ENCODE measurements at regions not wholly inside any gene's neighbourhood (a gene's known extent, or its start where the extent isn't known, plus 50 kb on each side); places are given as distances from the start of the nearest gene placed in this dataset.
A peak's percentile ranks its signal among the peaks of the same experiment; 100 is the strongest.
"Not testable (repeated sequence)": the region's sequence is repeated elsewhere in the genome, so short reads cannot be mapped to it uniquely, and the experiment has no call there.

DNA sequence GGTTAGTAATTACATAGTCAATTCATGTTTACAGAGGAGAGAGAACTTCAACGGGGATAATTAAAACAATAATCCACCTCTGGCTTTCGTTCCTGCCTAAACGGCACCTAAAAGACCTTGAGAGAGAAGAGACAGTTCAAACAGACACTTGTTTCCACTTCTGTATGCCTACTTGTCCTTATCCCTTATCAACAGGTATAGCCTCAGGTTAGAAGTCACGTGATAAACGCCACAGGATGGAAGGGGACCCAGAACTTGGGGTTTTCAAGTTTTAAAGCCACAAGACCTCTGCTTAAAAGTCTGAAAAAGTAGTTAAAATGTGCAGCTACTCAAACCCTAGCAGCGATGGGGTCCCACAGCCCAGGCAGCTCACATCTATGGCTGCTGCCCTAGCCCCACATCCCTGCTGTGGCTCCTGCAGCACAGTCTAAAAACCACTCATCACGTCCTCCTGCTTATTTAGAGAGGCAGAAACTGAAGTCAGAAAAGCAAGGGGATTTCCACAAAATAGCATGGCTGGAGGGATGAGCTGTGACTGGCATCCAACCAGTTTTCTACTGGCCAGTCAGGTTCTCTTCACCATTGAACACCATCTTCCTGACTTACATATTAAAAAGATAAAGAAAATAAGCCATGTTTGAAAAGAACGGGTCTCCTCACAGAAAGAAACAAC lies 51.2 kb upstream of the SEC16B start:
- intact Hi-C loops (cut with DNase I) = no loop called here
- DNase-seq = no peak

GRCh38 chr1:178021950-178022349 lies 52.1 kb upstream of the SEC16B start:
- no peak for DNase-seq
- intact Hi-C loops (cut with DNase I) = no loop called here

GRCh38 chr1:178023181-178023618 lies 53.3 kb upstream of the SEC16B start:
- no peak for DNase-seq
- intact Hi-C loops (cut with DNase I) = no loop called here

DNA sequence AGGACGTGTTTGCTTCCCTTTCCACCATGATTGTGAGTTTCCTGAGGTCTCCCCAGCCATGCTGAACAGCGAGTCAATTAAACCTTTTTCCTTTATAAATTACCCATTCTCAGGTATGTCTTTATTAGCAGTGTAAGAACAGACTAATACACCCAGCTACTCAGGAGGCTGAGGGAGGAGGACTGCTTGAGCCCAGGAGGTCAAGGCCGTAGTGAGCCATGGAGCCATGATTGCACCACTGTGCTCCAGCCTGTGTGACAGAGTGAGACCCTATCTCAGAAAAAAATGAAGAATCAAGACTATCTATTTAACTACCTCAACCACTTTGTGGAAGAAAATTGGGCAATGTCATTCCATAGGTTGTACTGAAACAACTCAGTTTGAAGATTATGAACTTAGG lies 54.6 kb upstream of the SEC16B start:
- intact Hi-C loops (cut with DNase I) = no loop called here
- DNase-seq = no peak

GRCh38 chr1:178025613-178026356 lies 55.9 kb upstream of the SEC16B start:
- intact Hi-C loops (cut with DNase I) = no loop called here
- peak in 3 of 10 donors; percentile 65 to 87 (median 83) for DNase-seq

- no peak for DNase-seq
- intact Hi-C loops (cut with DNase I) = no loop called here
Measured at GRCh38 chr1:178028841-178029481, 59.1 kb upstream of the SEC16B start.

GRCh38 chr1:178030467-178030866 lies 60.6 kb upstream of the SEC16B start:
- intact Hi-C loops (cut with DNase I) = loop anchor here (5.0 kb wide), 1 partner anchor 252 kb away; no protein-coding TSS in a partner anchor
- DNase-seq = no peak

DNA sequence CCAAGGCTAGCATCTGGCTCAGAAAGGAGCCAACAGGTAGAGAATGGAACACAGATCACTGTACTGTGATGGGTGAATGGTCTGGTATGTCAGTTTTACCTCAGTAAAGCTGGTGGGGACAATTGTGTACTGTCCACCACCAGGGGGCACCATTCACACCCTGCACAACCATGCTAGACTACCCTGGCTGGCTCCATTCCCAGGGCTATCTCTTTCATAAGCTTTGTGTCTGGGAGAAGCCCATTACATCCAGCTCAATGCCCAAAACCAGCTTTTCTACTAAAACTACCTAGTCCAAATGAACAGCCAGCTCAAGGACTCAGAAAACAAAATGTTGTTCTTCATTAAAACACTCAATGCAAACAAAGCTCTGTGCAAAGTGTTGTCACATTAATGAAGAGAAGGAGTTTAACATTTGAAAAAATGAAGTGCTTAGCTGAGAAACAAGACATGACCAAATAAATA lies 62.0 kb upstream of the RASAL2 start:
- intact Hi-C loops (cut with DNase I) = loop anchor here (5.0 kb wide), 1 partner anchor 250 kb away; no protein-coding TSS in a partner anchor
- peak; percentile 52 to 96 (median 80) for DNase-seq

DNA sequence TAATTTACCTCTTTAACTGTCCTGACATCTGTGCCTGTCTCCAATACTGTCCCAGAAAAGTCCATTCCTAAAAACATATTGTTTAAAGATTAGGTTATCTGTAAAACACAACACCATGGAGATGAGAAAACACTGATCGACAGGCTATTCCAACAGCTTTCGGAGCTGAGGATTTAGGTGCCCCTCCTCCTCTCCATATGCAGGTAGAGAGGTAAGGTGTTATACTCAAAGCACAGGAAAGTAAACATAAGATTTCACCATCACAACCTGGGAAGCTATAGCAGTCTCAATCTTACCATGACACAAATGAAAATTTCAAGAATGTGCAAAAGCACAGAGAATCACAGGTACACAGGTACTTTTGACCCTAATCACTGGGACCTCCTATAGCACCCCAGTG lies 60.9 kb upstream of the RASAL2 start:
- intact Hi-C loops (cut with DNase I) = loop anchor here (5.0 kb wide), 1 partner anchor 249 kb away; no protein-coding TSS in a partner anchor
- no peak for DNase-seq

DNA sequence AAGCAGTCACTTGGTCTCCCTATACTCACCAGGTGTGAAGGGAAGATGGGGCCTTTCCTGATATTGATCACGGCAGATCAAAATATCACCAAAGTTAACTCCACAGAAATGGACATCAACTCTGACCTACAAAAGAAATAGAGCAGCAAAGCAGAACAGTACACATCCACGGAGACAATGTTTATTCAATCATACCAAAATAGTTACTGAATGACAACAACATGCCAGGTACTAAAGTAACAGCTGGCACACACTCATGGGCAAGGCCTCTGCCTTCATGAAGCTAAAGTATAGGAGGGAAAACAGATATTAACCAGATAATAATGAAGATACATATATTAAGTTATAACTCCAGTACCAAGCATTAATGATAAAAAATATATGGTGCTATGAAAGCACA lies 59.2 kb upstream of the RASAL2 start:
- DNase-seq = no peak
- intact Hi-C loops (cut with DNase I) = loop anchor here (5.0 kb wide), 1 partner anchor 248 kb away; no protein-coding TSS in a partner anchor

GRCh38 chr1:178036090-178036489 lies 57.8 kb upstream of the RASAL2 start:
- intact Hi-C loops (cut with DNase I) = no loop called here

DNA sequence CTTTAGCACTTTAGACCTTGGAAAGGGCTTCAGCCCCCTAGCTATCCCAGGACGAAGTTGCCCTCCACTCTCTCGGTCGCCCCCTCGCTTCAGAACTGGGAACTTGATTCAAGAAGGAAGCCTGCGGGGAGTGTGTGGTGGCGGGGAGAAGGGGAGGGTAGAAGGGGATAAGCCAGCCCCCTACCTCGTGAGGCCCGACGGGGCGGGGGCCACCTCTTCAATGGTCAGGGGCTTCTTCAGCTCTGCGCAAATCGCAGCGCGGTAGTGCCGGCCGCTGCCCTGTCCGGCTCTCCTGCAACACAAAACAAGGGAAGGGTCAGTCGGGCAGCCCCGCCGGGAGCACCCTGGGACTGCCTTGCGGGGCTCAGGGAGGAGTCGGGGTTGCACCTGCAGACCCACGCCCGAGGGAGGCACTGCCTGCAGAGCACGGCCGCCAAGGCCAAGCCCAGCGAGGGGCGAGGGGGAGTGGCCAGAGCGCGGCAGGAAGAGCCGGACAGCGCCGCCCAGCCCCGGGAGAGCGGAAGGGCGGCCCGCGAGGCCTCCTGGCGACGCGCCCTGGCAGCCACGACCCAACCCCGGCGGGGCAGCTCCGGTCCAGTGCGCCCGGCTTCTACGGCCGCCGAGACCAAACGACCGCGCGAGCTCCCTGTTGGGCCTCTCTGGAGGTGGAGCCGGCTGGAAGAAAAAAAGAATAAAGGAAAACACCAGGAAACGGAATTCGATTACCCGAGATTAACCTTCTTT lies 56.2 kb upstream of the RASAL2 start:
- DNase-seq = peak; percentile 42 to 95 (median 70)
- intact Hi-C loops (cut with DNase I) = no loop called here

More at GRCh38 chr1:178036090-178036489, 57.8 kb upstream of the RASAL2 start:
- no peak for DNase-seq

DNA sequence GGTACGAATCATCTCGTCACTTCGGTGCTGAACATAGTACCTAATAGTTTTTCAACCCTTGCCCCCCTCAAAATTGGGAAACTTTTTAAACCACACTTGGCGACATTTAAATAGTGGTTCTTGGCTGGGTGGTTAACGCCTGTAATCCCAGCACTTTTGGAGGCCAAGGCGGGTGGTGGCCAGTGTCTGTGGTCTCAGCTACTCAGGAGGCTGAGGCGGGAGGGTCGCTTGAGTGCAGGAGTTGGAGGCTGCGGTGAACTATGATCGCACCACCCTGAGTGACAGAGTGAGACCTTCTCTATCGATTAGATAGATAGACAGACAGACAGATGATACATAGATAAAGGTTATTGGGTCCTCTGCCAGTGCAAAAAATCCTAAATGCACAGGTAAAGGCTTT lies 55.5 kb upstream of the RASAL2 start:
- intact Hi-C loops (cut with DNase I) = no loop called here
- DNase-seq = no peak

DNA sequence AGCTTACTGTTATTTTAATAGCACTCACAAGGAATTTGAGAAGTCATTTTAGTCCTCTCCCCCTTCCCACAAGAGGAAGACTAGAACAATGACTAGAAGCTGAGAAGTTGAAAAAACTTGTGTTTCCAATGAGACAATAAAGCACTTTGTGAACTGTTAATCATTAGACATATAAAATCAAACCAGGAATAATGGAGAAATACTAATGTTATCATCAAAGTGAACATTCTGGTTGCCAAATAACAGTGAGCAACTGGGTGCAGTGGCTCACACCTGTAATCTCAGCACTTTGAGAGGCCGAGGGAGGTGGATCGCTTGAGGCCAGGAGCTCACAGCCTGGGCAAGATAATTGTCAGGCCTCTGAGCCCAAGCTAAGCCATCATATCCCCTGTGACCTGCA lies 54.0 kb upstream of the RASAL2 start:
- no peak for DNase-seq
- intact Hi-C loops (cut with DNase I) = no loop called here

GRCh38 chr1:178043940-178044339 lies 50.0 kb upstream of the RASAL2 start:
- DNase-seq; intact Hi-C loops (cut with DNase I): not testable (repeated sequence)
